Omental fat pad (tissue), 3 donors: ENCODE measurements at regions not wholly inside any gene's neighbourhood (a gene's known extent, or its start where the extent isn't known, plus 50 kb on each side); places are given as distances from the start of the nearest gene placed in this dataset.

Experiments used
- ATAC-seq: fragments of 150-250 bp; one replicate; pipeline ENCODE4 v1.9.1; 2016; ENCODE audit warnings: mild to moderate bottlenecking, moderate library complexity; ENCODE audit not compliant: low FRiP score
- DNase-seq: peaks from one replicate; pipeline ENCODE4 v3.0.0-alpha.2; 2019; ENCODE audit warnings: low spot score
- CTCF ChIP-seq, 3 donors: fragments of 450-650 bp; IDR thresholded peaks; one replicate each; pipeline ENCODE4 v1.5.1; 2016 to 2017; ENCODE audit warnings: antibody characterized with exemption in 3 of 3, mild to moderate bottlenecking in 3 of 3, moderate library complexity in 2 of 3

GRCh38 chr13:34608331-34608730, 333.7 kb upstream of the NBEA start:
- no peak for TF ChIP-seq CTCF (IDR thresholded peaks at IDR 0.05)
- ATAC-seq (no peak), DNase-seq (no peak)

- no peak for DNase-seq
- no peak for ATAC-seq
- TF ChIP-seq CTCF (IDR thresholded peaks at IDR 0.05): no peak
Observed at GRCh38 chr13:34611671-34612070, 330.4 kb upstream of the NBEA start.

GRCh38 chr13:34617473-34618083, 324.5 kb upstream of the NBEA start:
- no peak for ATAC-seq
- TF ChIP-seq CTCF (IDR thresholded peaks at IDR 0.05): no peak

GRCh38 chr13:34618654-34619053, 323.4 kb upstream of the NBEA start:
- no peak for TF ChIP-seq CTCF (IDR thresholded peaks at IDR 0.05)
- no peak for ATAC-seq

More at GRCh38 chr13:34617473-34618083, 324.5 kb upstream of the NBEA start:
- no peak for DNase-seq

GRCh38 chr13:34619326-34619725, 322.7 kb upstream of the NBEA start:
- DNase-seq: no peak
- TF ChIP-seq CTCF (IDR thresholded peaks at IDR 0.05): no peak
- no peak for ATAC-seq

More at GRCh38 chr13:34618654-34619053, 323.4 kb upstream of the NBEA start:
- no peak for DNase-seq

GRCh38 chr13:34620074-34620850, 321.8 kb upstream of the NBEA start:
- ATAC-seq: no peak
- no peak for DNase-seq
- no peak for TF ChIP-seq CTCF (IDR thresholded peaks at IDR 0.05)

- TF ChIP-seq CTCF (IDR thresholded peaks at IDR 0.05): no peak
- DNase-seq (no peak), ATAC-seq (no peak)
Observed at GRCh38 chr13:34620862-34621261, 321.2 kb upstream of the NBEA start.
